ENCODE measurements at regions not wholly inside any gene's neighbourhood (a gene's known extent, or its start where the extent isn't known, plus 50 kb on each side); places are given as distances from the start of the nearest gene placed in this dataset.

DNA sequence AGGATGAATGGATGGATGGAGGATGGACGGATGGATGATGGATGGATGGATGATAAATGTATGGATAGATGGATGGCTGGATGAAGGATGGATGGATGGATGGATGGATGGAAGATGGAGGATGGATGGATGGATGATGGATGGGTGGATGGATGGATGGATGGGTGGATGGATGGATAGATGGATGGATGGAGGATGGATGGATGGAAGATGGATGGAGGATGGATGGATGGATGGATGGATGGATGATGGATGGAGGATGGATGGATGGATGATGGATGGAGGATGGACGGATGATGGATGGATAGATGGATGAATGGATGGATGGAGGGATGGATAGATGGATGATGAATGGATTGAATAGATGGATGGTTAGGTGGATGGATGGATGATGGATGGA is 210.6 kb upstream of the IGF1R start:
- H3K36me3 ChIP-seq (ENCODE audit: insufficient read depth, low read length): no peaks in the 10 kb centered on the region
- H2AFZ ChIP-seq (ENCODE audit: low read length): no peak overlapping the region
- no peak overlapping the region for H3K4me3 ChIP-seq (ENCODE audit: low read length, poor library complexity, severe bottlenecking)
- H3K9me2 ChIP-seq (replicated peaks; ENCODE audit: low read depth, low read length): no peaks in the 10 kb centered on the region
- no peak overlapping the region for H3K9ac ChIP-seq (ENCODE audit: low read depth, low read length, poor library complexity, severe bottlenecking)
- no peaks in the 10 kb centered on the region for H3K9me3 ChIP-seq (ENCODE audit: insufficient read depth, low read depth, low read length)
- H4K20me1 ChIP-seq (ENCODE audit: insufficient read depth, low read length, poor library complexity, severe bottlenecking): no peaks in the 10 kb centered on the region
- no peaks in the 10 kb centered on the region for H3K79me2 ChIP-seq (ENCODE audit: insufficient read depth, low read length)
- H3K27me3 ChIP-seq (ENCODE audit: insufficient read depth, low read length, poor library complexity, severe bottlenecking): no peaks in the 10 kb centered on the region
- no peaks in the 10 kb centered on the region for H3F3A ChIP-seq (ENCODE audit: low read depth)
- no peak for TF ChIP-seq EZH2phosphoT487 (IDR thresholded peaks at IDR 0.05; ENCODE audit: borderline replicate concordance)
- TF ChIP-seq, protein P1, sequence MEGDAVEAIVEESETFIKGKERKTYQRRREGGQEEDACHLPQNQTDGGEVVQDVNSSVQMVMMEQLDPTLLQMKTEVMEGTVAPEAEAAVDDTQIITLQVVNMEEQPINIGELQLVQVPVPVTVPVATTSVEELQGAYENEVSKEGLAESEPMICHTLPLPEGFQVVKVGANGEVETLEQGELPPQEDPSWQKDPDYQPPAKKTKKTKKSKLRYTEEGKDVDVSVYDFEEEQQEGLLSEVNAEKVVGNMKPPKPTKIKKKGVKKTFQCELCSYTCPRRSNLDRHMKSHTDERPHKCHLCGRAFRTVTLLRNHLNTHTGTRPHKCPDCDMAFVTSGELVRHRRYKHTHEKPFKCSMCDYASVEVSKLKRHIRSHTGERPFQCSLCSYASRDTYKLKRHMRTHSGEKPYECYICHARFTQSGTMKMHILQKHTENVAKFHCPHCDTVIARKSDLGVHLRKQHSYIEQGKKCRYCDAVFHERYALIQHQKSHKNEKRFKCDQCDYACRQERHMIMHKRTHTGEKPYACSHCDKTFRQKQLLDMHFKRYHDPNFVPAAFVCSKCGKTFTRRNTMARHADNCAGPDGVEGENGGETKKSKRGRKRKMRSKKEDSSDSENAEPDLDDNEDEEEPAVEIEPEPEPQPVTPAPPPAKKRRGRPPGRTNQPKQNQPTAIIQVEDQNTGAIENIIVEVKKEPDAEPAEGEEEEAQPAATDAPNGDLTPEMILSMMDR (conservative IDR thresholded peaks at IDR 0.05; ENCODE audit: low read length): no peak
- peaks cover 3% of the 10 kb centered on the region for H3K4me1 ChIP-seq (ENCODE audit: insufficient read depth, low read length, poor library complexity, severe bottlenecking)
- no peak overlapping the region for H3K4me2 ChIP-seq (ENCODE audit: low read depth, low read length, poor library complexity, severe bottlenecking)

DNA sequence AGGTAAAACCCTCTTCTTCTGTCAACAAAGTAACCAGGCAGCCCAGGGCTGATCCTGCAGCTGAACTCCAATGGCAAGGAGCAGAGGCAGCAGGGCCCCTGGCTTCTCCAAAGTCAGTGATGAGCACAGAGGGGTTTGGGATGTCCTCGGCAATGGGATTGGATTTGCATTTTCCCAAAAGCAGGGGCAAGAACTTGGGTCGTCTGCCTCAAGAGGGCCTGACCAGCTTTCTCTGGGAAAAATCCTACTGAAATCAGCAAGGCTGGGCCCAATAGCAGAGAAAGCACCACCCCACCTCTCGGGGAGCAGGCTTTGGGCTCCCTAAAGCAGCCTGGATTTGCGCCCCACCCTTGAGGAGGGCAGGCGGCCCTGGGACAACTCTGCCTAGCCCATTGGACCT is 210.0 kb upstream of the IGF1R start:
- Histone ChIP-seq H3K27me3 (ENCODE audit: insufficient read depth, low read length, poor library complexity, severe bottlenecking) (no peaks in the 10 kb centered on the region), H3F3A (ENCODE audit: low read depth) (no peaks in the 10 kb centered on the region), H3K9ac (ENCODE audit: low read depth, low read length, poor library complexity, severe bottlenecking) (no peak overlapping the region), H2AFZ (ENCODE audit: low read length) (no peak overlapping the region), H3K9me2 (replicated peaks; ENCODE audit: low read depth, low read length) (no peaks in the 10 kb centered on the region), H3K79me2 (ENCODE audit: insufficient read depth, low read length) (no peaks in the 10 kb centered on the region), H4K20me1 (ENCODE audit: insufficient read depth, low read length, poor library complexity, severe bottlenecking) (no peaks in the 10 kb centered on the region), H3K36me3 (ENCODE audit: insufficient read depth, low read length) (no peaks in the 10 kb centered on the region), H3K4me1 (ENCODE audit: insufficient read depth, low read length, poor library complexity, severe bottlenecking) (peaks cover 8% of the 10 kb centered on the region), H3K4me3 (ENCODE audit: low read length, poor library complexity, severe bottlenecking) (no peak overlapping the region), H3K4me2 (ENCODE audit: low read depth, low read length, poor library complexity, severe bottlenecking) (no peak overlapping the region), H3K9me3 (ENCODE audit: insufficient read depth, low read depth, low read length) (no peaks in the 10 kb centered on the region)
- TF ChIP-seq EZH2phosphoT487 (IDR thresholded peaks at IDR 0.05; ENCODE audit: borderline replicate concordance): no peak
- TF ChIP-seq, protein P1 (conservative IDR thresholded peaks at IDR 0.05; ENCODE audit: low read length): no peak

DNA sequence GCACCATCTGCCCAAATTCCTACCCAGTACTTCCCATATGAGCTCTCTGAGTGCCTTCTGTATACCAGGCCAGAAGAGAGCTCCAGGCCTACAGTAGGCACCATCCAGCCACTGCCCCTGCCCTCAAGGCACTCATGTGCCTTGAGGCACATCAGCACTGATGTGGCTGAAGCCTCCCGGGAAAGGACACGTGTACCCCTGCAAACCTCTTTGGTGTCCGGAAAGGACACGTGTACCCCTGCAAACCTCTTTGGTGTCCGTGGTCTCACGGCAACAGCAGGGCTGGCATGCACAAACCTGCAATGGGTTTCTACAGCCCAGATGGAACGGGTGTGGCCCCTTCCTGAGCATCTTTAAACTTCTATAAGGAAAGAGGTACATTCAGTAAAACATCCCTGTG is 209.4 kb upstream of the IGF1R start:
- H3K4me3 ChIP-seq (ENCODE audit: low read length, poor library complexity, severe bottlenecking): no peak overlapping the region
- no peaks in the 10 kb centered on the region for H3K9me2 ChIP-seq (replicated peaks; ENCODE audit: low read depth, low read length)
- H4K20me1 ChIP-seq (ENCODE audit: insufficient read depth, low read length, poor library complexity, severe bottlenecking): no peaks in the 10 kb centered on the region
- H3K9me3 ChIP-seq (ENCODE audit: insufficient read depth, low read depth, low read length): no peaks in the 10 kb centered on the region
- no peak overlapping the region for H3K9ac ChIP-seq (ENCODE audit: low read depth, low read length, poor library complexity, severe bottlenecking)
- no peaks in the 10 kb centered on the region for H3K36me3 ChIP-seq (ENCODE audit: insufficient read depth, low read length)
- TF ChIP-seq, protein P1 (conservative IDR thresholded peaks at IDR 0.05; ENCODE audit: low read length): no peak
- no peak for TF ChIP-seq EZH2phosphoT487 (IDR thresholded peaks at IDR 0.05; ENCODE audit: borderline replicate concordance)
- H3F3A ChIP-seq (ENCODE audit: low read depth): no peaks in the 10 kb centered on the region
- H3K79me2 ChIP-seq (ENCODE audit: insufficient read depth, low read length): no peaks in the 10 kb centered on the region
- no peaks in the 10 kb centered on the region for H3K27me3 ChIP-seq (ENCODE audit: insufficient read depth, low read length, poor library complexity, severe bottlenecking)
- no peak overlapping the region for H3K4me2 ChIP-seq (ENCODE audit: low read depth, low read length, poor library complexity, severe bottlenecking)
- no peak overlapping the region for H2AFZ ChIP-seq (ENCODE audit: low read length)
- peaks cover 8% of the 10 kb centered on the region for H3K4me1 ChIP-seq (ENCODE audit: insufficient read depth, low read length, poor library complexity, severe bottlenecking)

Measured in Loucy (cell line).